Parathyroid adenoma (tissue), 2 donors: ENCODE measurements at regions not wholly inside any gene's neighbourhood (a gene's known extent, or its start where the extent isn't known, plus 50 kb on each side); places are given as distances from the start of the nearest gene placed in this dataset.

Experiments used
- H2AFZ ChIP-seq: fragments of 300-600 bp; sonication (generic); one replicate; pipeline ENCODE4 v1.7.0; 2017; ENCODE audit warnings: antibody characterized with exemption, mild to moderate bottlenecking
- H3K27ac ChIP-seq: fragments of 300-600 bp; sonication (generic); one replicate; pipeline ENCODE4 v1.7.0; 2017
- H3K27me3 ChIP-seq: fragments of 300-600 bp; sonication (generic); one replicate; pipeline ENCODE4 v1.7.0; 2017; ENCODE audit warnings: low read length; ENCODE audit not compliant: control insufficient read depth, insufficient read depth
- H3K36me3 ChIP-seq: fragments of 300-600 bp; sonication (generic); one replicate; pipeline ENCODE4 v1.7.0; 2017; ENCODE audit warnings: low read length; ENCODE audit not compliant: control insufficient read depth, insufficient read depth
- H3K4me1 ChIP-seq: fragments of 300-600 bp; sonication (generic); one replicate; pipeline ENCODE4 v1.7.0; 2017; ENCODE audit warnings: control low read depth
- H3K4me2 ChIP-seq: fragments of 300-600 bp; sonication (generic); one replicate; pipeline ENCODE4 v1.7.0; 2017; ENCODE audit warnings: low read length
- H3K4me3 ChIP-seq: fragments of 300-600 bp; sonication (generic); one replicate; pipeline ENCODE4 v1.7.0; 2017; ENCODE audit warnings: low read depth, low read length
- H3K79me2 ChIP-seq: fragments of 300-600 bp; sonication (generic); one replicate; pipeline ENCODE4 v1.7.0; 2017; ENCODE audit warnings: control low read depth
- H3K9ac ChIP-seq: fragments of 300-600 bp; sonication (generic); one replicate; pipeline ENCODE4 v1.7.0; 2017; ENCODE audit warnings: mild to moderate bottlenecking
- H3K9me3 ChIP-seq: fragments of 300-600 bp; sonication (generic); one replicate; pipeline ENCODE4 v1.7.0; 2017; ENCODE audit warnings: low read length; ENCODE audit not compliant: control insufficient read depth
- TF ChIP-seq, protein P1 (sequence below): fragments of 300-600 bp; sonication (generic); IDR thresholded peaks from one replicate; pipeline ENCODE4 v1.7.0; 2017; ENCODE audit warnings: antibody characterized with exemption, mild to moderate bottlenecking
- donor health status: primary hyperparathyroidism.

DNA sequence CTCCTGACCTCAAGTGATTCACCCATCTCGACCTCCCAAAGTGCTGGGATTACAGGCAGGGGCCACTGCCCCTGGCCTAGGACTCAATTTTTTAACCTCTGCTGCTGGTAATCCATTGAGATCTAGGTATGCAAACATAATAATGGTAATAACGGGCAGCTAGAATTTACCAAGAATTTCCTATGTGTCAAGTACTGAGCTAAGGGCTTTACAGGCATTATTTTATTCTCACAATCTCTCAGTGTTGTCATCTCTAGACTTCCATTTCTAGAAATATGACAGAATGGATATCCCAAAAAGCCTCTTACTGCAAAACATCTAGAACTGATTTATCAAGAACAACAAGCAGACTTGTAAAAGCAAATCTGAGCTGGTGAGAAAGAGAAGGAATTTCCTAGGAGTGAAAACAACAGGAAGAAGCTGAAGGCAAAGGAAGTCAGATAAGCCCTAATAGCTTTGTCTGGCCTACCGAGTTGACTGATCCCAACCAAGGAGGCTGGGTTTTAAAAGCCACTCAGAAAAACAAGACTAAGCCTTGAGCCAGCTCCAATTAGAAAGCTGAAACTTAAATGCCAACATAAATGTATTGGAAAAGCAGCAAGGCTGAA lies 70.6 kb downstream of the CCDC71L start:
- Histone ChIP-seq H2AFZ (no peak overlapping the region), H3K4me1 (peaks cover 3% of the 10 kb centered on the region), H3K4me2 (no peak overlapping the region), H3K36me3 (no peaks in the 10 kb centered on the region), H3K4me3 (no peak overlapping the region), H3K9me3 (peaks cover 2% of the 10 kb centered on the region), H3K27me3 (no peaks in the 10 kb centered on the region), H3K9ac (no peak overlapping the region), H3K79me2 (no peaks in the 10 kb centered on the region), H3K27ac (no peak overlapping the region)
- TF ChIP-seq, protein P1, sequence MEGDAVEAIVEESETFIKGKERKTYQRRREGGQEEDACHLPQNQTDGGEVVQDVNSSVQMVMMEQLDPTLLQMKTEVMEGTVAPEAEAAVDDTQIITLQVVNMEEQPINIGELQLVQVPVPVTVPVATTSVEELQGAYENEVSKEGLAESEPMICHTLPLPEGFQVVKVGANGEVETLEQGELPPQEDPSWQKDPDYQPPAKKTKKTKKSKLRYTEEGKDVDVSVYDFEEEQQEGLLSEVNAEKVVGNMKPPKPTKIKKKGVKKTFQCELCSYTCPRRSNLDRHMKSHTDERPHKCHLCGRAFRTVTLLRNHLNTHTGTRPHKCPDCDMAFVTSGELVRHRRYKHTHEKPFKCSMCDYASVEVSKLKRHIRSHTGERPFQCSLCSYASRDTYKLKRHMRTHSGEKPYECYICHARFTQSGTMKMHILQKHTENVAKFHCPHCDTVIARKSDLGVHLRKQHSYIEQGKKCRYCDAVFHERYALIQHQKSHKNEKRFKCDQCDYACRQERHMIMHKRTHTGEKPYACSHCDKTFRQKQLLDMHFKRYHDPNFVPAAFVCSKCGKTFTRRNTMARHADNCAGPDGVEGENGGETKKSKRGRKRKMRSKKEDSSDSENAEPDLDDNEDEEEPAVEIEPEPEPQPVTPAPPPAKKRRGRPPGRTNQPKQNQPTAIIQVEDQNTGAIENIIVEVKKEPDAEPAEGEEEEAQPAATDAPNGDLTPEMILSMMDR: no peak

DNA sequence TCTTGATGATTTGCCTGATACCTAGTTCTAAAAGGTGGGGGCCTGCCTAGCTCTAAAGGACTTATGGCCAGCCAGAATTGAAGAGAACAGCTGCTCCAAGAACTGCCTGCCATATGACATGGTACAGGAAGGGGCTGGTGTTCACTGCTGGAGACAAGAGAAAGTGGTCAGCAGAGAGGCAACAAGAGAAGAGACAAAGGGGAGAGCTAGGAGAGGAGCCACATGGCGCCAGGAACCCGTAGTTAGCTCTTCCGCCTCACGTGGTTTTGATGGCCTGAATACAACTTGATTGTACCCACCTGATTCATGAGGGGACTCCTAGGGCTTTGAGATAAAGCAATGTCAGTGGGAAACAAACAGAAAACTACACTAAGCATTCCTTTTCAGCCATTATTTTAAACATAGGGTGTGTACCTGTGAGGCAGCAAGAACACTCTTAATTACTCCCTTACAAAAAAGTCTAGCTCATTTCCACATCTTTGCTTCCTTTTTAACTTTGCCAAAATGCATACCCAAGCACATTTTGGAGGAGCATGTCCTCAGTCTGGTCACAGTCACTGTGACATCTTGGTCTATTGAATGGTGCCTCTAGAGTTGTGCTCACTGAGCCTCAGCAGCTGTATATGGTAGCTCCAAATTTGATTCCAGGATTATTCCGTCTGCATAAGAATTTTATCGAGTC lies 71.6 kb downstream of the CCDC71L start:
- TF ChIP-seq, protein P1: no peak
- H3K79me2 ChIP-seq: no peaks in the 10 kb centered on the region

DNA sequence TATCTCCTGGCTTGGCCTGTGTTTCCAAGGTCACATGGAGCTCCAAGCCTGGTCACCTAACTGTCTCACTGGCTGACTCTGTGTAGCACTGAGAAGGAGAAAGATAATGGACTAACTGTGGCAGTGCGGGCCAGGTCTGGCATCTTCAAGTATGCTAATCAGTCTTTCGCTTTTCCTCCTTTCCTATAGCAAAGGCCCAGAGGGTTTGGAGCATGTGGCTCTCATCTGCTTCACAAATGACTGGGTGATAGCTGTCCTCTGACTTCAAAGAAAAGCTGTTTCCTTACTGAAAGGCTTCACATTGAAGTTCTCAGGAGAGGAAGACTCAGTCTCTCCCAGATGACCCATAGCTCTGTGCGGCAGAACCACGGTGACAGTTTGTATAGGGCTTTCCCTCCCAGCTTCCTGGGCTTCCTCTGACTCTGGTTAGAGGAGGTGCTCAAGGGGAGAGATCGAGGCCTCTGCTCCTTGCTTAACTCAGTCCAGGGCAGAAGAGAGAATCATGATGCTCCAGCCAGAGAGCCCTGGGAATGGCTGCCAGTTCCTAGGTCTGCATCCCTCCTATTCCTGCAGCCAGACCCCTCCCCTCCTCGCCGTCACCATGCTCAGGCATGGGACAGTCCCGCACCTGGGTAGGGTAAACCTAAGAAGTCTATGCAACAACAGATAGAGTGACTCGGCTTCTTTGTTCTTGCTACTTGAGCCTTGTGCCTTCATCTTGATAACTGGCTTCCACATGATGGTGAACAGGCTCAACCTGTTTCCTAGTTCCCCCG lies 72.3 kb downstream of the CCDC71L start:
- no peak overlapping the region for H3K4me3 ChIP-seq
- H3K9ac ChIP-seq: no peak overlapping the region
- no peaks in the 10 kb centered on the region for H3K36me3 ChIP-seq
- H3K27me3 ChIP-seq: no peaks in the 10 kb centered on the region
- H2AFZ ChIP-seq: peak overlapping the region; percentile 38
- H3K9me3 ChIP-seq: peaks cover 2% of the 10 kb centered on the region
- peaks cover 3% of the 10 kb centered on the region for H3K4me1 ChIP-seq
- H3K79me2 ChIP-seq: no peaks in the 10 kb centered on the region
- H3K4me2 ChIP-seq: peak overlapping the region; percentile 11
- H3K27ac ChIP-seq: no peak overlapping the region
- TF ChIP-seq, protein P1: no peak

More for the DNA sequence above, 71.6 kb downstream of the CCDC71L start:
- Histone ChIP-seq H3K9me3 (peaks cover 2% of the 10 kb centered on the region), H3K4me2 (peak overlapping the region; percentile 11), H2AFZ (peak overlapping the region; percentile 38), H3K4me3 (no peak overlapping the region), H3K36me3 (no peaks in the 10 kb centered on the region), H3K4me1 (peaks cover 3% of the 10 kb centered on the region), H3K27ac (no peak overlapping the region), H3K9ac (no peak overlapping the region), H3K27me3 (no peaks in the 10 kb centered on the region)

DNA sequence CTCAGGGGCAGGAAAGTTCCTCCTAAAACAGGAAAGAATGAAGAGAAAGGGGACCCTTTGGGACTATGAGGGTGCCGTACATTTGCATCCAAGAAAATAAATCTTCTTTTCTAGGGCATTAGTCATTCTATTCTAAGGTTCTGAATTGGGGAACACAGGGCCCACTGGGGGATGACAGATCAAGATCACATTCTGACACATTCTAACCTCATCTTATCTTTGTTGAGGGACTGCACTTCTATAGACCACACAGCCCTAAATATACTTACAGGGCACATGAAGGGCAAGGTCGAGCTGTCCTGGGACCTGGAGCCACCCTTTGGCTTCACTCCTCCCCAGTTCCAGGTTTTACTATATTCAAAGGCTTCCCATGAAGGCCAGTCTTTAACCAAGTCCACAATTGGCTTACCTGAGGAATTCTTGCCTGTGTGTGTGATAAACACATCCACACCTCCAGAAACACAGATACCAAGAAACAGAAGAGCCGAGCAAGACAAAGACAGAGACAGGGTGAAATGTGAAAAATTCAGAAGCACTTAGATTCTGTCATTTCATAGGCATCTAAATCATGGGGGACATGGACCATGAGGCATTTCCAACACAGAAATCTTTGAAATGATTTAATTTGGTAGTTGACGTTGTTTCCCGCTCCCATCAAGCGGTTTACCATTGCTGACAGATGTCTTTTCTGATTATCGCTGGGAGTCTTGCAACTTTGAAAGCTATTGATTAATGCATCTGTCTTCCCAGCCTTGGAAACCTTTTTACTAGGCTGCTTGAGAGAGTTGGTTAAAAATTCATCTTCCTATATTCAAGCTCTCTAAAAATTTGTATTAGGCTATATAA lies 75.8 kb downstream of the CCDC71L start:
- peaks cover 3% of the 10 kb centered on the region for H3K4me1 ChIP-seq
- no peaks in the 10 kb centered on the region for H3K9me3 ChIP-seq
- no peaks in the 10 kb centered on the region for H3K36me3 ChIP-seq
- no peak overlapping the region for H3K9ac ChIP-seq
- no peak overlapping the region for H2AFZ ChIP-seq
- no peak overlapping the region for H3K4me3 ChIP-seq
- TF ChIP-seq, protein P1: no peak
- no peak overlapping the region for H3K27ac ChIP-seq
- H3K27me3 ChIP-seq: no peaks in the 10 kb centered on the region
- no peaks in the 10 kb centered on the region for H3K79me2 ChIP-seq
- no peak overlapping the region for H3K4me2 ChIP-seq
